Activated T-helper 2 cell treated with anti-CD3 and anti-CD28 coated beads, Interferon-gamma antibody, Interleukin-2, Interleukin-4, amounts not matched to agents 10 μg/mL and 5 μg/mL and 100 μg/mL, durations not matched to agents 14 hours and 24 hours and 36 hours (primary cell): ENCODE measurements at regions not wholly inside any gene's neighbourhood (a gene's known extent, or its start where the extent isn't known, plus 50 kb on each side); places are given as distances from the start of the nearest gene placed in this dataset.
"Not testable (repeated sequence)": the region's sequence is repeated elsewhere in the genome, so short reads cannot be mapped to it uniquely, and the experiment has no call there.

Experiments
- DNase-seq: peaks from one replicate; pipeline ENCODE4 v3.0.0; 2021; ENCODE audit warnings: low spot score
- H3K27ac Mint-ChIP-seq: one replicate; pipeline ENCODE4 v1.8.0; 2021; ENCODE audit warnings: mixed read lengths
- H3K27me3 Mint-ChIP-seq: one replicate; pipeline ENCODE4 v1.8.0; 2021; ENCODE audit warnings: low read depth, mixed read lengths
- H3K36me3 Mint-ChIP-seq: one replicate; pipeline ENCODE4 v1.8.0; 2021; ENCODE audit warnings: low read depth, mixed read lengths
- H3K4me1 Mint-ChIP-seq: one replicate; pipeline ENCODE4 v1.8.0; 2021; ENCODE audit warnings: low read depth, mixed read lengths
- H3K4me3 Mint-ChIP-seq: one replicate; pipeline ENCODE4 v1.8.0; 2021; ENCODE audit warnings: low read depth, mild to moderate bottlenecking, moderate library complexity, mixed read lengths
- H3K9me3 Mint-ChIP-seq: one replicate; pipeline ENCODE4 v1.8.0; 2021; ENCODE audit warnings: mixed read lengths
- intact Hi-C: fragments of 100-400 bp; cut with micrococcal nuclease; formaldehyde crosslinking; loops from one replicate; pipeline ENCODE4 v1.15.1; 2023

DNA sequence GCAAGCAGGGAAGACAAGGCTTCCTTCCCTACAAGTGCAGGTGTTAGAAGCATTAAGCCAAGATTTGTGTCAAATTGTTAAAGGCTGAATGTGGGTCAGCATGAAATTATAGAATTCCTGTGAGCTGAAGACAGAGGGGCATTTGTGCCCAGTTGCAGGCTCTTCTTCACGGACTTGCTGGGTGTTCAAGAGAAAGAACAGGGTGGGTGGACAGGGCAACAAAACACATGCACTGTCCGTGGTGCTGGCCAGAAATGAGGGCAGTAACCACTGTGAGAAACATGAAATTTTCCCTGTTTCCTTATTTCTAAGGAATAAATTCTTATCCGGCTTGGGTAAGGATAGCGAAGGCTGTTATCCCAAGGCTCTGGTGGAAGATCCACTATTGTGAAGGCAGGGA, 579.5 kb upstream of the HTR1E start:
- H3K27me3 Mint-ChIP-seq, result no peaks in the 10 kb centered on the region
- no peak overlapping the region for H3K27ac Mint-ChIP-seq
- DNase-seq, result no peak
- no peaks in the 10 kb centered on the region for H3K9me3 Mint-ChIP-seq
- no peaks in the 10 kb centered on the region for H3K4me1 Mint-ChIP-seq
- H3K4me3 Mint-ChIP-seq, result no peak overlapping the region
- intact Hi-C loops, result no loop called here
- no peaks in the 10 kb centered on the region for H3K36me3 Mint-ChIP-seq

DNA sequence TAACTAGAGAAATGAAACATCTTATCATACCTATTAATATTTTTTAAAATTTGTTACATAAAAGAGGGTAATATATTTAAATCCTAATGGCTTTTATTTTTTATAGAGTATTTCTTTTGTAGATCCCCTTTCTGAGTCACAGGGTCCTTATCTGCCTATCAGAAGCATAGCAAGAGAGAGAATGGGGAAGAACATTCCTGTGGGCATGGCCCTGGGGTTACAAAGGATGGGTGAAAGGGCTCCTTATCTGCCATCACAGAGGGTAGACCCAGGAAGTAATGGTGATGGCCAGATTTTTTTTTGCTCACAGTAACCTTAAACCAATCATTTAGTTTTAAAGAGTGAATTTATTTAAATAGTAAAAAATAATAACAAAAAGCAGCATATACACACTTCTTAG, 582.1 kb upstream of the HTR1E start:
- H3K4me3 Mint-ChIP-seq, result no peak overlapping the region
- no peak overlapping the region for H3K27ac Mint-ChIP-seq
- H3K9me3 Mint-ChIP-seq, result peaks cover 5% of the 10 kb centered on the region
- intact Hi-C loops, result no loop called here
- no peak for DNase-seq
- no peaks in the 10 kb centered on the region for H3K27me3 Mint-ChIP-seq
- H3K36me3 Mint-ChIP-seq, result no peaks in the 10 kb centered on the region
- no peaks in the 10 kb centered on the region for H3K4me1 Mint-ChIP-seq

DNA sequence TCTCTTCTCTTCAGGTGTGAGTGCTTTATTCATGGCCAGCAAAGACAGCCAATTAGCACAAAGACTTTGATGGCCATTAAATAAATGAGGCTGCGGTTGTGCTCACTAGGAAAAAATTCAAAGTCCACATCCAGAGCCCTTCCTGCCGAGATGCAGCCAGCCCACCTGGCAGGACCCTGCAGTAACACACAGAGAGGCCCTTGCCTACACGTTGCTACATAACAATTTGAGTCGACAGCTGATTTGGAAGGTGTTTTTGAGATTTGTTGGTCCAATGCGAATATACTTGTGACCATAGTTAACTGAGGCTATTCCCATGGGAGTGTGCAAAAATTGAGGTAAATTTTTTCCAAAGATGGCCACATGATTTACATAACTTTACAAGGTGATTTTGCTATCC, 605.4 kb upstream of the HTR1E start:
- DNase-seq, result no peak
- Mint-ChIP-seq H3K27me3 (no peaks in the 10 kb centered on the region), H3K27ac (no peak overlapping the region), H3K9me3 (peaks cover 5% of the 10 kb centered on the region), H3K4me3 (no peak overlapping the region), H3K4me1 (no peaks in the 10 kb centered on the region), H3K36me3 (no peaks in the 10 kb centered on the region)
- intact Hi-C loops, result no loop called here

DNA sequence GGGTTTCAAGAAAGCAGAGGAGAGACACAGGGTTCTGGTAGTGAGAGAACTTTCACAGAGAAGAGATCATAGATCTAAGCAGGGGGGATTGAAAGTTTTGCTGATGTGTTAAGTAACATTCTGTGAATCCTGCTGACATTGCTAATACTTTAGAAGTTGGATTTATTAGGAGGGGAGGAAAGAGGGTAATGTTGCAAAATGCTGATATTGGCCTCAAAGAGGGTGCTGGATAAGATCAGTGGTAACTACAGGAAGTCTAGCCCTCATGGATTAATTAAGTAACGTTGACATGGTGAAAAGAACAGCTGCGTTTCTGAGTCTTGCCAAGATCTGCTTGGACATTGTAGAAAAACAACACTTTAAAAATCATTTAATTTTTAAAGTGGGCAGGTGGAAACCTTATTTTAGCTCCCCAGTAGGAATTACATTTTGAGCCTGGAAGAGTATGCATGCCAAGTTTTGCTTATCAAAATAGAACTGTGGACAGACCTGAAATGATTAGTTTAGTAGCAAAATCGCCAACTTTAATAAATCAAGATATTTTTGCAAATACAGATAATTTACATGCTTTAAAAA, 606.0 kb upstream of the HTR1E start:
- no peak for DNase-seq
- intact Hi-C loops, result no loop called here
- Mint-ChIP-seq H3K4me3 (no peak overlapping the region), H3K4me1 (no peaks in the 10 kb centered on the region), H3K9me3 (peaks cover 5% of the 10 kb centered on the region), H3K36me3 (no peaks in the 10 kb centered on the region), H3K27me3 (no peaks in the 10 kb centered on the region), H3K27ac (no peak overlapping the region)

DNA sequence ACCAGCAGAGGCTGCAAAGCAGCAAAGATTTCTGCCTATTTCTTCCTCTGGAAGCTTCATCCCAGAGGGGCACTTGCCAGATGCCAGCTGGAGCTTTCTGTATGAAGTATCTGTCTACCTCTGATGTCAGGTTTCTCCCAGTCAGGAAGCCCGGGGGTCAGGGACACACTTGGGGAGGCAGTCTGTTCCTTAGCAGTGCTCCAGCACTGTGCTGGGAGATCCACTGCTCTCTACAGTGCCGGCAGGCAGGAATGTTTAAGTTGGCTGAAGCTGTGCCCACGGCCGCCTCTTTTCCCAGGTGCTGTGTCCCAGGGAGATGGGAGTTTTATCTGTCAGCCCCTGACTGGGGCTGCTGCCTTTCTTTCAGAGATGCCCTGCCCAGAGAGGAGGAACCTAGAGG, 631.1 kb upstream of the HTR1E start:
- H3K9me3 Mint-ChIP-seq, result peaks cover 37% of the 10 kb centered on the region
- intact Hi-C loops, result no loop called here
- DNase-seq, result no peak
- no peak overlapping the region for H3K4me3 Mint-ChIP-seq
- H3K27me3 Mint-ChIP-seq, result no peaks in the 10 kb centered on the region
- H3K36me3 Mint-ChIP-seq, result no peaks in the 10 kb centered on the region
- no peak overlapping the region for H3K27ac Mint-ChIP-seq
- H3K4me1 Mint-ChIP-seq, result no peaks in the 10 kb centered on the region

DNA sequence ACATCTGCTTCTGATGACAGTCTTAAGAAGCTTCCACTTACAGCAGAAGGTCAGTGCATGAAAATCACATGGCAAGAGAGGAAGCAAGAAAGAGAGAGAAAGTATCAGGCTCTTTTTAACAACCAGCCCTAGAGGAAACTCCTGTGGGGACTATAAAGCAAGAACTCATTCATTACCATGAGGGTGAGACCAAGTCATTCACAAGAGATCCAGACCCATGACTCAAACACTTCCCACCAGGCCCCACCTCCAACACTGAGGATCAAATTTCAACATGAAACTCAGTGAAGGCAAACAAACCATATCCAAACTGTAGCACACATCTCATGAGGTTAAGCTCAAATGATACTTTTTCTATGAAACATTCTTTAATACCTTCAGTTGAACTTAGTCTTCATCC, 643.2 kb upstream of the SYNCRIP start:
- H3K4me3 Mint-ChIP-seq, result no peak overlapping the region
- H3K27me3 Mint-ChIP-seq, result no peaks in the 10 kb centered on the region
- peaks cover 20% of the 10 kb centered on the region for H3K9me3 Mint-ChIP-seq
- H3K36me3 Mint-ChIP-seq, result no peaks in the 10 kb centered on the region
- no peak for DNase-seq
- H3K4me1 Mint-ChIP-seq, result no peaks in the 10 kb centered on the region
- intact Hi-C loops, result no loop called here
- no peak overlapping the region for H3K27ac Mint-ChIP-seq

DNA sequence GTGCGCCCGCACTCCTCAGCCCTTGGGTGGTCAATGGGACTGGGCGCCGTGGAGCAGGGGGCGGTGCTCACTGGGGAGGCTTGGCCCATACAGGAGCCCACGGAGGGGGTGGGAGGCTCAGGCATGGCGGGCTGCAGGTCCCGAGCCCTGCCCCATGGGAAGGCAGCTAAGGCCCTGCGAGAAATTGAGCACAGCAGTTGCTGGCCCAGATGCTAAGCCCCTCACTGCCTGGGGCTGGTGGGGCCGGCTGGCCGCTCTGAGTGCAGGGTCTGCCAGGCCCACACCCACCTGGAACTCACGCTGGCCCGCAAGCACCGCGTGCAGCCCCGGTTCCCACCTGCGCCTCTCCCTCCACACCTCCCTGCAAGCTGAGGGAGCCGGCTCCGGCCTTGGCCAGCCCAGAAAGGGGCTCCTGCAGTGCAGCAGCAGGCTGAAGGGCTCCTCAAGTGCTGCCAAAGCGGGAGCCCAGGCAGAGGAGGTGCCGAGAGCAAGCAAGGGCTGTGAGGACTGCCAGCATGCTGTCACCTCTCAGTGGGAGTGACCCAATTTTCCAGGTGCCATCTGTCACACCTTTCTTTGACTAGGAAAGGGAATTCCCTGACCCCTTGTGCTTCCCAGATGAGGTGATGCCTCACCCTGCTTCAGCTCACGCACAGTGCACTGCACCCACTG, 642.3 kb upstream of the SYNCRIP start:
- H3K36me3 Mint-ChIP-seq, intact Hi-C loops, DNase-seq, H3K4me1 Mint-ChIP-seq, H3K27ac Mint-ChIP-seq, H3K4me3 Mint-ChIP-seq, H3K27me3 Mint-ChIP-seq: not testable (repeated sequence)
- peaks cover 24% of the 10 kb centered on the region for H3K9me3 Mint-ChIP-seq

DNA sequence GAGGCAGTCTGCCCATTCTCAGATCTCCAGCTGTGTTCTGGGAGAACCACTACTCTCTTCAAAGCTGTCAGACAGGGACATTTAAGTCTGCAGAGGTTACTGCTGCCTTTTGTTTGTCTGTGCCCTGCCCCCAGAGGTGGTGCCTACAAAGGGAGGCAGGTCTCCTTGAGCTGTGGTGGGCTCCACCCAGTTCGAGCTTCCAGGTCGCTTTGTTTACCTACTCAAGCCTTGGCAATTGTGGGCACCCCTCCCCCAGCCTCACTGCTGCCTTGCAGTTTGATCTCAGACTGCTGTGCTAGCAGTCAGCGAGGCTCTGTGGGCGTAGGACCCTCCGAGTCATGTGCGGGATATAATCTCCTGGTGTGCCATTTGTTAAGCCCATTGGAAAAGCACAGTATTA, 640.9 kb upstream of the SYNCRIP start:
- DNase-seq, H3K4me1 Mint-ChIP-seq, intact Hi-C loops, H3K36me3 Mint-ChIP-seq, H3K4me3 Mint-ChIP-seq, H3K27me3 Mint-ChIP-seq, H3K27ac Mint-ChIP-seq: not testable (repeated sequence)
- peaks cover 24% of the 10 kb centered on the region for H3K9me3 Mint-ChIP-seq

DNA sequence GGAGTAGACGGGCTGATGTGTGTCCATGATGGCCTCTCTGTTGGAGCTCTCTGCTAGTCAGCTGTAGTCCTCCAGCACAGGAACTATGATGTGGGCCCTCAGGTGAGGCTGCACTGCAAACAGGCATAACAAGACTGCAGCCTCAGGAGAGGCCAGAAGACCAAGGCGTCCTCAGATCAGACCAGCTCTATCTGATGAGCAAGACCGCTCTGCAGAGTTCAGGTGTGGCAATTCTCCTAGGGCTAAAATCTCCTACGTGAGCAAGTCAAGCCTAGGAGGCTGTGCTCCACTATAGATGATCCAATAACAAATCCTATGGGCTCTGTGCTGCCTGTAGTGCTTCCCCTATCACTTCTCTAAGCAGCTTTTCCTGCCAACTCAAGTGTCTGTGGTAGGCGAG, 633.4 kb upstream of the SYNCRIP start:
- no peaks in the 10 kb centered on the region for H3K27me3 Mint-ChIP-seq
- DNase-seq, result no peak
- intact Hi-C loops, result no loop called here
- no peaks in the 10 kb centered on the region for H3K4me1 Mint-ChIP-seq
- H3K9me3 Mint-ChIP-seq, result peaks cover 14% of the 10 kb centered on the region
- no peak overlapping the region for H3K4me3 Mint-ChIP-seq
- H3K36me3 Mint-ChIP-seq, result no peaks in the 10 kb centered on the region
- H3K27ac Mint-ChIP-seq, result no peak overlapping the region

DNA sequence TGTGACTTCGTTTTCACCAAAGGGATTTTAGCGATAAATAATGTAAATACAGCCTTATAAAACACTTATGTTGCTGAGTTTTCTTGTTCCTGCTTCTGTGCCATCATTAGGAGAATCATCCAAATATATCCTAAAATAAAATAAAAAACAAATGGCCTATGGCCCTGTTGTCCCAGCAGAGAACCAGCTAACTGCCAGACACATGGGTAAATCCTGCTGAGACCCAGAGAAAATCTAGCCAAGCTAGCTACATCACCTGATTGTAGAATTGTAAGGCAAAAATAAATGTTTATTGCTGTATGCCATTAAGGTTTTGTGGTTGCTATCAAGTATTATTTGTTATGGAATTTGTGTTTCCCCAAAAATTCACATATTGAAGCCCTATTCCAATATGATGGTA, 631.2 kb upstream of the SYNCRIP start:
- no peak overlapping the region for H3K27ac Mint-ChIP-seq
- H3K9me3 Mint-ChIP-seq, result peaks cover 17% of the 10 kb centered on the region
- H3K4me1 Mint-ChIP-seq, result no peaks in the 10 kb centered on the region
- no peaks in the 10 kb centered on the region for H3K27me3 Mint-ChIP-seq
- no peak overlapping the region for H3K4me3 Mint-ChIP-seq
- DNase-seq, result no peak
- no peaks in the 10 kb centered on the region for H3K36me3 Mint-ChIP-seq
- intact Hi-C loops, result no loop called here

DNA sequence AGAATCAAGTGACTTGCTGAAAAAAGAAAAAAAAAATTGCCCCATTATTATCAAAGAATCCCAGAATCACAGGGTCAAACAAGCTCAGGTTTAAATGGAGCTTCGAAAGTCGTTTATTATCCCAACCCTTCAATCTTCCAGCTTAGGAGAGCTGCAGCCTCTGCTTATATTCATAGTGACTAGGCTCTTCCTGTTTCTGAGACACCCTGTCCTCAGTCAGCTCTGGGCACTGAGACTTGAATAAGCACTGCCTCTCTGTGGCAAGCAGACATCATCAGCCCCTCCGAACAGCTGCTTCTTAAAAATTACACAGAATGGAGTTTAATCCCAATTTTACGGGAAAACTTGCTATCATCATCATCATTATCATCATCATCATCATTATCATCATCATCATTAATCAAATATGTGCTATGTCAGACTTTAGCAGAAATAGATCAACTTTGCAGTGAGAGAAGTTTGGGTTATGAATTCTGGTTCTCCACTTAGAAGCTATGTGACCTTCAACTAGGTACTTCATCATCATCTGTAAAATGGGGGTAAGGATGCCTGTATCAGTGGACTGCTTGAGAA, 614.0 kb upstream of the SYNCRIP start:
- intact Hi-C loops, result no loop called here
- H3K9me3 Mint-ChIP-seq, result peaks cover 9% of the 10 kb centered on the region
- no peak for DNase-seq
- H3K4me1 Mint-ChIP-seq, result no peaks in the 10 kb centered on the region
- H3K4me3 Mint-ChIP-seq, result no peak overlapping the region
- H3K27me3 Mint-ChIP-seq, result no peaks in the 10 kb centered on the region
- H3K27ac Mint-ChIP-seq, result no peak overlapping the region
- no peaks in the 10 kb centered on the region for H3K36me3 Mint-ChIP-seq

DNA sequence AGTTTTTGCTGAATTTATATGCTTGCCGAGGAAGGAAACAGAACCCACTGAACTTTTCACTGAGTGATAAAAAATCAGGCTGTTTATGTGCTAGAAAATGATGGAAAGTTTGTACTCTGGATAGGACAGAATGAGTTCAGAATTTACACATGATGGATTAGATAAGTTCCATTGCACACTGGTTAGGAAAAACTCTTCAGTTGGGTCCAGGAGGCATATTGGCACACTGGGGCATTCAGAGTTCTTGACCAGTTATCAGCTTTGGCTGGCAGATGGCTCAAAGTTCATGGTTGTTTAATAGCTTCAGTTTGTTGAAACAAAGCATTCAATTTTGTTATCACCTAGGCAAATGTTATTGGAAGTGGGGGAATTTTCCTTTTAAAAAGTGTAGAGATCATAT, 613.3 kb upstream of the SYNCRIP start:
- Mint-ChIP-seq H3K4me1 (no peaks in the 10 kb centered on the region), H3K27me3 (no peaks in the 10 kb centered on the region), H3K36me3 (no peaks in the 10 kb centered on the region), H3K9me3 (peaks cover 9% of the 10 kb centered on the region), H3K4me3 (no peak overlapping the region), H3K27ac (no peak overlapping the region)
- DNase-seq, result no peak
- intact Hi-C loops, result no loop called here

DNA sequence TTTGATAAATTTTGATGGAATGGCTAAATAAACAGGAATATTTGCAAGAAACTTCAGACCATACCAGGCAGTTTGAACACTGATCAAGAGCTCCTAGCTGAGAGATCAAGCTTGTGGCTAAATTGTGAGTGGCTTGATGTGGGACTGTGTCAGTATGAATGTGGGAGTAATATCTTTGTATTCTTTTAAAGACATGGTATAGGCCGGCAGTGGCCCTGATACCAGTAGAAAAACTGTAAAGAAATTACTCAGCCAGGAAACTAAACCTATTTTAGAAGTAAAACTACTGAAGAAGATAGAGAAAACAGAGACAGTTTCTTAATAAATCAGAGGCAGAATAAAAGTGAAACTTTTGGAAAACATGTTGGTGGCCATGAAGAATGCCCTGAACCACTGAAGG, 608.4 kb upstream of the SYNCRIP start:
- no peak overlapping the region for H3K27ac Mint-ChIP-seq
- peaks cover 15% of the 10 kb centered on the region for H3K9me3 Mint-ChIP-seq
- no peak for DNase-seq
- no peaks in the 10 kb centered on the region for H3K4me1 Mint-ChIP-seq
- intact Hi-C loops, result no loop called here
- H3K4me3 Mint-ChIP-seq, result no peak overlapping the region
- no peaks in the 10 kb centered on the region for H3K36me3 Mint-ChIP-seq
- no peaks in the 10 kb centered on the region for H3K27me3 Mint-ChIP-seq
